ENCODE measurements at regions not wholly inside any gene's neighbourhood (a gene's known extent, or its start where the extent isn't known, plus 50 kb on each side); places are given as distances from the start of the nearest gene placed in this dataset.

DNA sequence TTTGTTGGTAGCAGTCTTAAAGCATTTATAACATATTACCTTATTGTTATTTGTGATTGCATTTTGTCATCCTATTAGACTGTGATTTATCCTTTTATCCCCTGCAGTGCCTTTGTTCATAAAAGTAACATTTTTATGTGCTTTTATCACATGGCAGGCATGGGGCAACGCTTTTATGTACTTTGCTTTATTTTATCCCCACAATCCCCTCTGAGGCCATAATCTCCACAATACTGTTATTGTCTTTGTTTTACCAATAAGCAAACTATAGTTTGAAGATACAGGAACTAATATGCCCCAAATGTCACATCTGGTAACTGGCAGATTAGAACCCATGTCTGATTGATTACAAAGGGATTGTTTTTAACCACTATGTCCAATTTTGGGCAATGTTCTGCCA lies 613.5 kb downstream of the REEP3 start:
- no peaks in the 10 kb centered on the region for H3K9me3 ChIP-seq
- H3K27ac ChIP-seq, result no peak overlapping the region
- no peaks in the 10 kb centered on the region for H3K27me3 ChIP-seq
- H3K36me3 ChIP-seq, result no peaks in the 10 kb centered on the region
- TF ChIP-seq, protein P1, sequence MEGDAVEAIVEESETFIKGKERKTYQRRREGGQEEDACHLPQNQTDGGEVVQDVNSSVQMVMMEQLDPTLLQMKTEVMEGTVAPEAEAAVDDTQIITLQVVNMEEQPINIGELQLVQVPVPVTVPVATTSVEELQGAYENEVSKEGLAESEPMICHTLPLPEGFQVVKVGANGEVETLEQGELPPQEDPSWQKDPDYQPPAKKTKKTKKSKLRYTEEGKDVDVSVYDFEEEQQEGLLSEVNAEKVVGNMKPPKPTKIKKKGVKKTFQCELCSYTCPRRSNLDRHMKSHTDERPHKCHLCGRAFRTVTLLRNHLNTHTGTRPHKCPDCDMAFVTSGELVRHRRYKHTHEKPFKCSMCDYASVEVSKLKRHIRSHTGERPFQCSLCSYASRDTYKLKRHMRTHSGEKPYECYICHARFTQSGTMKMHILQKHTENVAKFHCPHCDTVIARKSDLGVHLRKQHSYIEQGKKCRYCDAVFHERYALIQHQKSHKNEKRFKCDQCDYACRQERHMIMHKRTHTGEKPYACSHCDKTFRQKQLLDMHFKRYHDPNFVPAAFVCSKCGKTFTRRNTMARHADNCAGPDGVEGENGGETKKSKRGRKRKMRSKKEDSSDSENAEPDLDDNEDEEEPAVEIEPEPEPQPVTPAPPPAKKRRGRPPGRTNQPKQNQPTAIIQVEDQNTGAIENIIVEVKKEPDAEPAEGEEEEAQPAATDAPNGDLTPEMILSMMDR (IDR thresholded peaks at IDR 0.05), result no peak
- H3K4me1 ChIP-seq (ENCODE audit: control insufficient read depth in 1 of 2, insufficient read depth in 1 of 2, low read depth in 1 of 2, low read length in 1 of 2), result no peaks in the 10 kb centered on the region
- H3K4me3 ChIP-seq (ENCODE audit: low read depth in 1 of 2, low read length in 1 of 2), result no peak overlapping the region

DNA sequence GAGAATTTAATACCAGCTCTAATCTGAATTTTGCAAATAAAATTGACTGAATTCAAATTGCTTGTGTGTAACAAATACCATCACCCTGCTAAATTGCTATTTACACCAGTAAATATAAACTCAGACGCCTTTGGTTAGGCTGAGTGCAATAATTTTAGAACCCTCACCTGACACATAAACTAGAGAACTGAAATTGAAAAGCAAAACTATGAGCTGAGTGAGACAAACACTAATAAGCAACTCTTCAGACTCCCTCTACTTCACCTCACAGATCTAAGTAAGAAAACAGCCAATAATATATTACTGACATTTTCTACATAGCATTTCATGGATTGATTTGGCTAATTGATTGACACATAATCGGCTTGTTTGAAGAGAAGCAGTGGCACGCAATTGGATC lies 621.2 kb downstream of the REEP3 start:
- TF ChIP-seq, protein P1 (IDR thresholded peaks at IDR 0.05), result no peak
- H3K27me3 ChIP-seq, result no peaks in the 10 kb centered on the region
- no peaks in the 10 kb centered on the region for H3K9me3 ChIP-seq

DNA sequence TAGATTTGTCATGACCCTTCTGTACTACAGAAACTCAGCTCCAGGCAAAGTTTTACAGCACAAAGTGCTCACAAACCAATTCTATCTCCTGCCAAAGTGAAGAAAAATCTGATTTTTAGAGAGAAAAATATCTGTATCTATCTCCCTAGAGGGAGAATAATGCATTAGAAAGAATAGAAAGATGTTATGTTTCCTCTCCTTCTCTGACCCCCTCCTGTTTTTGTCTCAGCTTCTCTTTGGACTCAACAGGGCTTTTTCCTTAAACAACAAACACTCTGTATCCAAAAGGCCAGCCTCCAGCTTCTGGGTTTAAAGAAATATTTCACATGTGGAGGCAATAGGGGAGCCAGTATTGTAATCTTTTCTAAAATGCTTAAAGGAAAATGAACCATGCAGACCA lies 627.4 kb downstream of the REEP3 start:
- Histone ChIP-seq H3K4me1 (ENCODE audit: control insufficient read depth in 1 of 2, insufficient read depth in 1 of 2, low read depth in 1 of 2, low read length in 1 of 2) (no peaks in the 10 kb centered on the region), H3K27me3 (no peaks in the 10 kb centered on the region), H3K4me3 (ENCODE audit: low read depth in 1 of 2, low read length in 1 of 2) (no peak overlapping the region), H3K27ac (no peak overlapping the region), H3K36me3 (no peaks in the 10 kb centered on the region), H3K9me3 (no peaks in the 10 kb centered on the region)
- TF ChIP-seq, protein P1 (IDR thresholded peaks at IDR 0.05), result no peak

More for the DNA sequence above, 621.2 kb downstream of the REEP3 start:
- Histone ChIP-seq H3K36me3 (no peaks in the 10 kb centered on the region), H3K4me3 (ENCODE audit: low read depth in 1 of 2, low read length in 1 of 2) (no peak overlapping the region), H3K27ac (no peak overlapping the region), H3K4me1 (ENCODE audit: control insufficient read depth in 1 of 2, insufficient read depth in 1 of 2, low read depth in 1 of 2, low read length in 1 of 2) (no peaks in the 10 kb centered on the region)

DNA sequence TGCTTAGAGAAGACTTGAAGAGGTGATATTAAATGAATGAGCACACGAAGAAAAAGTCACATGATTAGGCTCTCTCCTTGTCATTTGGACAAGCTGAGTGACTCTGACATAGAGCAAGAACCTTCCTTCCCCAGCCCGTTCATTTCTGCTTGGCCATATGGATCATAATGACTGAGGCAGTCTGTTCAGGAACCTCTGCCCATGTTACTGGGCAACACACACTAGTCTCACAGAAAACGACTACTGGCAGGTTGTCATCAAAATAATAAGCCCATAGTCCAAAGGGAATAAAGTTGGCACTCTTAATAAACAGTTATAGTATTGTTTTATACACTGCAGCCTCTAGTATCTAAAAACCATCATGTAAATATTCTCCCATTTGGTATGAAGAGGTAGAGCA lies 635.0 kb downstream of the REEP3 start:
- no peaks in the 10 kb centered on the region for H3K4me1 ChIP-seq (ENCODE audit: control insufficient read depth in 1 of 2, insufficient read depth in 1 of 2, low read depth in 1 of 2, low read length in 1 of 2)
- H3K9me3 ChIP-seq, result no peaks in the 10 kb centered on the region
- no peaks in the 10 kb centered on the region for H3K27me3 ChIP-seq
- H3K4me3 ChIP-seq (ENCODE audit: low read depth in 1 of 2, low read length in 1 of 2), result no peak overlapping the region
- H3K36me3 ChIP-seq, result no peaks in the 10 kb centered on the region
- TF ChIP-seq, protein P1 (IDR thresholded peaks at IDR 0.05), result no peak
- no peak overlapping the region for H3K27ac ChIP-seq

DNA sequence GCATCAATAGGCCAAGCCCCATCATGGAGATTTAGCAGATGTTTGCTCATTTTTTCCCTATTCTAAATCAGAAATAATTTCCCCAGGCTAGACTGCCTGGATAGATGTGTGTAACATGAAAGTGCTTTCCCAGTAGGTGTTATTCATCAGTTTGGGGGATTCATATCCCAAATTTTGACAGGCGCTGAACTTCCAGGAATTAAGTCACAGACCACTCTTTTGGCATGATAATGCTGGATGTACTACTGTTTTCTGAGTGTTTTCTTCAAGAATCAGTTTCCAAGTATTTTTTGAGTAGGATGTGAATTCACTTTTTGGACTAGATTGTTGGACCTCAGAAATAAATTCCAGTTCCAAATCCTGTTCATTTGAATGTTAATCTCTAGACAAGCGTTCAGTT lies 637.4 kb downstream of the REEP3 start:
- H3K9me3 ChIP-seq, result no peaks in the 10 kb centered on the region

More for the DNA sequence above, 637.4 kb downstream of the REEP3 start:
- TF ChIP-seq, protein P1 (IDR thresholded peaks at IDR 0.05), result no peak
- Histone ChIP-seq H3K27ac (no peak overlapping the region), H3K36me3 (no peaks in the 10 kb centered on the region), H3K27me3 (no peaks in the 10 kb centered on the region), H3K4me3 (ENCODE audit: low read depth in 1 of 2, low read length in 1 of 2) (no peak overlapping the region), H3K4me1 (ENCODE audit: control insufficient read depth in 1 of 2, insufficient read depth in 1 of 2, low read depth in 1 of 2, low read length in 1 of 2) (no peaks in the 10 kb centered on the region)
